ENCODE measurements at regions not wholly inside any gene's neighbourhood (a gene's known extent, or its start where the extent isn't known, plus 50 kb on each side); places are given as distances from the start of the nearest gene placed in this dataset.

DNA sequence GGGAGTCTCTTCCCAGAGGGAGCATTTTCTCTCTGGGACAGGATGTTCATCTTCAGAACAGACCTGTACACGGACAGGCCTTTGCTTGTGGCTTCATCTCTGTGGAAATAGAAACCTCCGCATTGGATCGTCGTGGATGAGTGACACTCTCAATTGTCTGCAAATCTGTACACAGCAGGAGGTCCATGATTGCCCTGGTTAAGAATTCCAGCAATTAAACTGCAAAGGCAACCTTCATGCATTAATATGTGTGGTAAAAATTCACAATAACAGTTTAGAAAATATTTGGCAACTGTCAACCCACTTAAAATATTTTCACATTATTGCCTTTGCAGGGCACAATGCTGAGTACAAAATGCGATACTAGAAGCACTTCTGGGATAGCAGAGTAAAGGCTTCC lies 149.8 kb upstream of the SFSWAP start (continued):
- TF ChIP-seq, protein P1, sequence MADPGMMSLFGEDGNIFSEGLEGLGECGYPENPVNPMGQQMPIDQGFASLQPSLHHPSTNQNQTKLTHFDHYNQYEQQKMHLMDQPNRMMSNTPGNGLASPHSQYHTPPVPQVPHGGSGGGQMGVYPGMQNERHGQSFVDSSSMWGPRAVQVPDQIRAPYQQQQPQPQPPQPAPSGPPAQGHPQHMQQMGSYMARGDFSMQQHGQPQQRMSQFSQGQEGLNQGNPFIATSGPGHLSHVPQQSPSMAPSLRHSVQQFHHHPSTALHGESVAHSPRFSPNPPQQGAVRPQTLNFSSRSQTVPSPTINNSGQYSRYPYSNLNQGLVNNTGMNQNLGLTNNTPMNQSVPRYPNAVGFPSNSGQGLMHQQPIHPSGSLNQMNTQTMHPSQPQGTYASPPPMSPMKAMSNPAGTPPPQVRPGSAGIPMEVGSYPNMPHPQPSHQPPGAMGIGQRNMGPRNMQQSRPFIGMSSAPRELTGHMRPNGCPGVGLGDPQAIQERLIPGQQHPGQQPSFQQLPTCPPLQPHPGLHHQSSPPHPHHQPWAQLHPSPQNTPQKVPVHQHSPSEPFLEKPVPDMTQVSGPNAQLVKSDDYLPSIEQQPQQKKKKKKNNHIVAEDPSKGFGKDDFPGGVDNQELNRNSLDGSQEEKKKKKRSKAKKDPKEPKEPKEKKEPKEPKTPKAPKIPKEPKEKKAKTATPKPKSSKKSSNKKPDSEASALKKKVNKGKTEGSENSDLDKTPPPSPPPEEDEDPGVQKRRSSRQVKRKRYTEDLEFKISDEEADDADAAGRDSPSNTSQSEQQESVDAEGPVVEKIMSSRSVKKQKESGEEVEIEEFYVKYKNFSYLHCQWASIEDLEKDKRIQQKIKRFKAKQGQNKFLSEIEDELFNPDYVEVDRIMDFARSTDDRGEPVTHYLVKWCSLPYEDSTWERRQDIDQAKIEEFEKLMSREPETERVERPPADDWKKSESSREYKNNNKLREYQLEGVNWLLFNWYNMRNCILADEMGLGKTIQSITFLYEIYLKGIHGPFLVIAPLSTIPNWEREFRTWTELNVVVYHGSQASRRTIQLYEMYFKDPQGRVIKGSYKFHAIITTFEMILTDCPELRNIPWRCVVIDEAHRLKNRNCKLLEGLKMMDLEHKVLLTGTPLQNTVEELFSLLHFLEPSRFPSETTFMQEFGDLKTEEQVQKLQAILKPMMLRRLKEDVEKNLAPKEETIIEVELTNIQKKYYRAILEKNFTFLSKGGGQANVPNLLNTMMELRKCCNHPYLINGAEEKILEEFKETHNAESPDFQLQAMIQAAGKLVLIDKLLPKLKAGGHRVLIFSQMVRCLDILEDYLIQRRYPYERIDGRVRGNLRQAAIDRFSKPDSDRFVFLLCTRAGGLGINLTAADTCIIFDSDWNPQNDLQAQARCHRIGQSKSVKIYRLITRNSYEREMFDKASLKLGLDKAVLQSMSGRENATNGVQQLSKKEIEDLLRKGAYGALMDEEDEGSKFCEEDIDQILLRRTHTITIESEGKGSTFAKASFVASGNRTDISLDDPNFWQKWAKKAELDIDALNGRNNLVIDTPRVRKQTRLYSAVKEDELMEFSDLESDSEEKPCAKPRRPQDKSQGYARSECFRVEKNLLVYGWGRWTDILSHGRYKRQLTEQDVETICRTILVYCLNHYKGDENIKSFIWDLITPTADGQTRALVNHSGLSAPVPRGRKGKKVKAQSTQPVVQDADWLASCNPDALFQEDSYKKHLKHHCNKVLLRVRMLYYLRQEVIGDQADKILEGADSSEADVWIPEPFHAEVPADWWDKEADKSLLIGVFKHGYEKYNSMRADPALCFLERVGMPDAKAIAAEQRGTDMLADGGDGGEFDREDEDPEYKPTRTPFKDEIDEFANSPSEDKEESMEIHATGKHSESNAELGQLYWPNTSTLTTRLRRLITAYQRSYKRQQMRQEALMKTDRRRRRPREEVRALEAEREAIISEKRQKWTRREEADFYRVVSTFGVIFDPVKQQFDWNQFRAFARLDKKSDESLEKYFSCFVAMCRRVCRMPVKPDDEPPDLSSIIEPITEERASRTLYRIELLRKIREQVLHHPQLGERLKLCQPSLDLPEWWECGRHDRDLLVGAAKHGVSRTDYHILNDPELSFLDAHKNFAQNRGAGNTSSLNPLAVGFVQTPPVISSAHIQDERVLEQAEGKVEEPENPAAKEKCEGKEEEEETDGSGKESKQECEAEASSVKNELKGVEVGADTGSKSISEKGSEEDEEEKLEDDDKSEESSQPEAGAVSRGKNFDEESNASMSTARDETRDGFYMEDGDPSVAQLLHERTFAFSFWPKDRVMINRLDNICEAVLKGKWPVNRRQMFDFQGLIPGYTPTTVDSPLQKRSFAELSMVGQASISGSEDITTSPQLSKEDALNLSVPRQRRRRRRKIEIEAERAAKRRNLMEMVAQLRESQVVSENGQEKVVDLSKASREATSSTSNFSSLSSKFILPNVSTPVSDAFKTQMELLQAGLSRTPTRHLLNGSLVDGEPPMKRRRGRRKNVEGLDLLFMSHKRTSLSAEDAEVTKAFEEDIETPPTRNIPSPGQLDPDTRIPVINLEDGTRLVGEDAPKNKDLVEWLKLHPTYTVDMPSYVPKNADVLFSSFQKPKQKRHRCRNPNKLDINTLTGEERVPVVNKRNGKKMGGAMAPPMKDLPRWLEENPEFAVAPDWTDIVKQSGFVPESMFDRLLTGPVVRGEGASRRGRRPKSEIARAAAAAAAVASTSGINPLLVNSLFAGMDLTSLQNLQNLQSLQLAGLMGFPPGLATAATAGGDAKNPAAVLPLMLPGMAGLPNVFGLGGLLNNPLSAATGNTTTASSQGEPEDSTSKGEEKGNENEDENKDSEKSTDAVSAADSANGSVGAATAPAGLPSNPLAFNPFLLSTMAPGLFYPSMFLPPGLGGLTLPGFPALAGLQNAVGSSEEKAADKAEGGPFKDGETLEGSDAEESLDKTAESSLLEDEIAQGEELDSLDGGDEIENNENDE (IDR thresholded peaks at IDR 0.05; ENCODE audit: insufficient replicate concordance, low read length), result no peak
- TF ChIP-seq RNF2 (IDR thresholded peaks at IDR 0.05; ENCODE audit: borderline replicate concordance, low read depth, low read length, missing control alignments, poor library complexity, severe bottlenecking) (no peak), KDM1A (IDR thresholded peaks at IDR 0.05; ENCODE audit: borderline replicate concordance, low read length) (no peak), SIN3A (conservative IDR thresholded peaks at IDR 0.05 in 1 of 2, IDR thresholded peaks at IDR 0.05 in 1 of 2; ENCODE audit: low read depth in 1 of 2, low read length in 2 of 2) (no peak), TEAD4 (IDR thresholded peaks at IDR 0.05; ENCODE audit: low read depth, low read length) (no peak), TCF12 (IDR thresholded peaks at IDR 0.05; ENCODE audit: low read depth, low read length) (no peak), FOSL1 (IDR thresholded peaks at IDR 0.05; ENCODE audit: insufficient read depth, low read depth, low read length) (no peak), NRF1 (IDR thresholded peaks at IDR 0.05; ENCODE audit: low read depth, low read length) (no peak)
- TF ChIP-seq, protein P2, sequence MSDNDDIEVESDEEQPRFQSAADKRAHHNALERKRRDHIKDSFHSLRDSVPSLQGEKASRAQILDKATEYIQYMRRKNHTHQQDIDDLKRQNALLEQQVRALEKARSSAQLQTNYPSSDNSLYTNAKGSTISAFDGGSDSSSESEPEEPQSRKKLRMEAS (IDR thresholded peaks at IDR 0.05), result no peak

All from H1 (cell line).